ENCODE measurements at regions not wholly inside any gene's neighbourhood (a gene's known extent, or its start where the extent isn't known, plus 50 kb on each side); places are given as distances from the start of the nearest gene placed in this dataset.

- Histone ChIP-seq H3K4me3 (ENCODE audit: low read length) (no peak overlapping the region), H3K4me1 (ENCODE audit: control insufficient read depth, low read length) (no peaks in the 10 kb centered on the region), H3K9me2 (replicated peaks; ENCODE audit: control insufficient read depth, low read length) (no peaks in the 10 kb centered on the region), H4K20me1 (ENCODE audit: control insufficient read depth, insufficient read depth, low read depth, low read length) (no peaks in the 10 kb centered on the region), H3K36me3 (ENCODE audit: control insufficient read depth, low read length) (no peaks in the 10 kb centered on the region), H3K4me2 (ENCODE audit: low read length) (no peak overlapping the region), H3K79me2 (ENCODE audit: control insufficient read depth, low read length) (no peaks in the 10 kb centered on the region), H3F3A (ENCODE audit: control insufficient read depth, insufficient read depth) (no peaks in the 10 kb centered on the region), H3K9me3 (ENCODE audit: control insufficient read depth, insufficient read depth, low read length) (no peaks in the 10 kb centered on the region), H3K27me3 (ENCODE audit: control insufficient read depth, low read length) (no peaks in the 10 kb centered on the region), H3K27ac (ENCODE audit: low read depth, low read length) (no peak overlapping the region)
- TF ChIP-seq CTCF (IDR thresholded peaks at IDR 0.05; ENCODE audit: low read depth, low read length, poor library complexity, severe bottlenecking) (no peak), EZH2phosphoT487 (IDR thresholded peaks at IDR 0.05; ENCODE audit: borderline replicate concordance, low read length) (no peak)
Observed at GRCh38 chr18:77329651-77330050, 80.0 kb downstream of the GALR1 start.

- no peaks in the 10 kb centered on the region for H3K27me3 ChIP-seq (ENCODE audit: control insufficient read depth, low read length)
Observed at GRCh38 chr18:77334876-77335275, 85.2 kb downstream of the GALR1 start.

GRCh38 chr18:77337604-77338003, 88.0 kb downstream of the GALR1 start:
- no peak overlapping the region for H3K4me2 ChIP-seq (ENCODE audit: low read length)
- no peaks in the 10 kb centered on the region for H3K27me3 ChIP-seq (ENCODE audit: control insufficient read depth, low read length)
- no peaks in the 10 kb centered on the region for H3F3A ChIP-seq (ENCODE audit: control insufficient read depth, insufficient read depth)
- H3K79me2 ChIP-seq (ENCODE audit: control insufficient read depth, low read length) = no peaks in the 10 kb centered on the region
- no peak overlapping the region for H3K4me3 ChIP-seq (ENCODE audit: low read length)
- TF ChIP-seq CTCF (IDR thresholded peaks at IDR 0.05; ENCODE audit: low read depth, low read length, poor library complexity, severe bottlenecking) = no peak
- no peak for TF ChIP-seq EZH2phosphoT487 (IDR thresholded peaks at IDR 0.05; ENCODE audit: borderline replicate concordance, low read length)
- no peaks in the 10 kb centered on the region for H3K9me2 ChIP-seq (replicated peaks; ENCODE audit: control insufficient read depth, low read length)
- H3K9me3 ChIP-seq (ENCODE audit: control insufficient read depth, insufficient read depth, low read length) = no peaks in the 10 kb centered on the region
- H4K20me1 ChIP-seq (ENCODE audit: control insufficient read depth, insufficient read depth, low read depth, low read length) = no peaks in the 10 kb centered on the region
- H3K27ac ChIP-seq (ENCODE audit: low read depth, low read length) = no peak overlapping the region
- H3K4me1 ChIP-seq (ENCODE audit: control insufficient read depth, low read length) = no peaks in the 10 kb centered on the region
- no peaks in the 10 kb centered on the region for H3K36me3 ChIP-seq (ENCODE audit: control insufficient read depth, low read length)

More at GRCh38 chr18:77334876-77335275, 85.2 kb downstream of the GALR1 start:
- Histone ChIP-seq H3K79me2 (ENCODE audit: control insufficient read depth, low read length) (no peaks in the 10 kb centered on the region), H3K9me2 (replicated peaks; ENCODE audit: control insufficient read depth, low read length) (no peaks in the 10 kb centered on the region), H3K4me2 (ENCODE audit: low read length) (no peak overlapping the region), H3K4me1 (ENCODE audit: control insufficient read depth, low read length) (no peaks in the 10 kb centered on the region), H3K4me3 (ENCODE audit: low read length) (no peak overlapping the region), H3K36me3 (ENCODE audit: control insufficient read depth, low read length) (no peaks in the 10 kb centered on the region), H3K27ac (ENCODE audit: low read depth, low read length) (no peak overlapping the region), H3K9me3 (ENCODE audit: control insufficient read depth, insufficient read depth, low read length) (no peaks in the 10 kb centered on the region), H3F3A (ENCODE audit: control insufficient read depth, insufficient read depth) (no peaks in the 10 kb centered on the region), H4K20me1 (ENCODE audit: control insufficient read depth, insufficient read depth, low read depth, low read length) (no peaks in the 10 kb centered on the region)
- TF ChIP-seq EZH2phosphoT487 (IDR thresholded peaks at IDR 0.05; ENCODE audit: borderline replicate concordance, low read length) (no peak), CTCF (IDR thresholded peaks at IDR 0.05; ENCODE audit: low read depth, low read length, poor library complexity, severe bottlenecking) (no peak)

- TF ChIP-seq EZH2phosphoT487 (IDR thresholded peaks at IDR 0.05; ENCODE audit: borderline replicate concordance, low read length) (no peak), CTCF (IDR thresholded peaks at IDR 0.05; ENCODE audit: low read depth, low read length, poor library complexity, severe bottlenecking) (no peak)
- H3K4me3 ChIP-seq (ENCODE audit: low read length) = no peak overlapping the region
- H3F3A ChIP-seq (ENCODE audit: control insufficient read depth, insufficient read depth) = no peaks in the 10 kb centered on the region
- no peaks in the 10 kb centered on the region for H3K27me3 ChIP-seq (ENCODE audit: control insufficient read depth, low read length)
- H4K20me1 ChIP-seq (ENCODE audit: control insufficient read depth, insufficient read depth, low read depth, low read length) = no peaks in the 10 kb centered on the region
- no peaks in the 10 kb centered on the region for H3K79me2 ChIP-seq (ENCODE audit: control insufficient read depth, low read length)
- H3K36me3 ChIP-seq (ENCODE audit: control insufficient read depth, low read length) = no peaks in the 10 kb centered on the region
- no peaks in the 10 kb centered on the region for H3K9me3 ChIP-seq (ENCODE audit: control insufficient read depth, insufficient read depth, low read length)
- no peaks in the 10 kb centered on the region for H3K9me2 ChIP-seq (replicated peaks; ENCODE audit: control insufficient read depth, low read length)
- no peak overlapping the region for H3K4me2 ChIP-seq (ENCODE audit: low read length)
- no peaks in the 10 kb centered on the region for H3K4me1 ChIP-seq (ENCODE audit: control insufficient read depth, low read length)
- H3K27ac ChIP-seq (ENCODE audit: low read depth, low read length) = no peak overlapping the region
Observed at GRCh38 chr18:77339093-77339492, 89.4 kb downstream of the GALR1 start.
